ENCODE measurements at regions not wholly inside any gene's neighbourhood (a gene's known extent, or its start where the extent isn't known, plus 50 kb on each side); places are given as distances from the start of the nearest gene placed in this dataset.

GRCh38 chr19:28465371-28466086 is 747.4 kb downstream of the UQCRFS1 start:
- TF ChIP-seq CTCF (IDR thresholded peaks at IDR 0.05; ENCODE audit: low read depth, low read length): no peak
- TF ChIP-seq, protein P1, sequence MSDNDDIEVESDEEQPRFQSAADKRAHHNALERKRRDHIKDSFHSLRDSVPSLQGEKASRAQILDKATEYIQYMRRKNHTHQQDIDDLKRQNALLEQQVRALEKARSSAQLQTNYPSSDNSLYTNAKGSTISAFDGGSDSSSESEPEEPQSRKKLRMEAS (IDR thresholded peaks at IDR 0.05; ENCODE audit: low read depth, low read length): no peak
